NCI-H2196 (cell line): ENCODE measurements at regions not wholly inside any gene's neighbourhood (a gene's known extent, or its start where the extent isn't known, plus 50 kb on each side); places are given as distances from the start of the nearest gene placed in this dataset.
A peak's percentile ranks its signal among the peaks of the same experiment; 100 is the strongest.
"Not testable (repeated sequence)": the region's sequence is repeated elsewhere in the genome, so short reads cannot be mapped to it uniquely, and the experiment has no call there.

Source experiments
- DNase-seq: peaks from one replicate; lab custom pipeline; 2025; ENCODE audit not compliant: unreplicated experiment; lab: John Stamatoyannopoulos, UW

- no peak for DNase-seq
Measured at GRCh38 chr10:50997461-50997860, 76.8 kb upstream of the PRKG1 start.

GRCh38 chr10:50999163-50999562 lies 75.1 kb upstream of the PRKG1 start:
- DNase-seq: no peak

GRCh38 chr10:51000164-51000563 lies 74.1 kb upstream of the PRKG1 start:
- no peak for DNase-seq

GRCh38 chr10:51000976-51001375 lies 73.3 kb upstream of the PRKG1 start:
- no peak for DNase-seq

- peak; percentile 1 for DNase-seq
Measured at GRCh38 chr10:51001587-51001986, 72.7 kb upstream of the PRKG1 start.

GRCh38 chr10:51002469-51002868 lies 71.8 kb upstream of the PRKG1 start:
- DNase-seq: no peak

GRCh38 chr10:51004776-51005175 lies 69.5 kb upstream of the PRKG1 start:
- DNase-seq: no peak

GRCh38 chr10:51005551-51005950 lies 68.7 kb upstream of the PRKG1 start:
- DNase-seq: no peak

GRCh38 chr10:51006686-51007085 lies 67.6 kb upstream of the PRKG1 start:
- DNase-seq: no peak

GRCh38 chr10:51007781-51008180 lies 66.5 kb upstream of the PRKG1 start:
- no peak for DNase-seq

- no peak for DNase-seq
Measured at GRCh38 chr10:51008346-51008745, 65.9 kb upstream of the PRKG1 start.

GRCh38 chr10:51010977-51011376 lies 63.3 kb upstream of the PRKG1 start:
- peak; percentile 22 for DNase-seq

GRCh38 chr10:51012073-51012472 lies 62.2 kb upstream of the PRKG1 start:
- no peak for DNase-seq

GRCh38 chr10:51014680-51015389 lies 59.5 kb upstream of the PRKG1 start:
- no peak for DNase-seq

- DNase-seq: not testable (repeated sequence)
Measured at GRCh38 chr10:51015390-51015754, 58.9 kb upstream of the PRKG1 start.

GRCh38 chr10:51020200-51020599 lies 54.1 kb upstream of the PRKG1 start:
- DNase-seq: no peak

GRCh38 chr10:51022933-51023585 lies 51.2 kb upstream of the PRKG1 start:
- DNase-seq: no peak

GRCh38 chr10:51023636-51024035 lies 50.7 kb upstream of the PRKG1 start:
- no peak for DNase-seq
